ENCODE measurements at regions not wholly inside any gene's neighbourhood (a gene's known extent, or its start where the extent isn't known, plus 50 kb on each side); places are given as distances from the start of the nearest gene placed in this dataset.

DNA sequence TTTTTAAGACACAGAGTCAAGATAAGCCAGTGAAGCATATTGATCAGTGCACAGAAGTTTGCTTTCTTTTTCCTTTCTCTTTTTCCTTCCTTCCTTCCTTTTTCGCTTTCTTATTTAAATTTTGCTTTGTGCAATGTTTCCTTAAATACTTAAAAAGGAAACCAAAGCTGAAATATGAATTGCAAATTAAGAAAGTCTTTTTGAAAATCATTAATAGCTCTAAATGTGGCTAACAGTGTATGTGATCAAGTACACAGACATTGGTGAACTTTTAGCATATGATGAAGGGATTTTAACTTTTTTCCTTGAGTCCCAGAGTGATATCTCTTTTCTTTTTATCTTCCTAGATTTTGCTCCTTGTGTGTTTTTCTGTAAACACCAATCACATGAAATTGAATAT lies 1356.9 kb upstream of the PRR20A start:
- TF ChIP-seq, protein P1, sequence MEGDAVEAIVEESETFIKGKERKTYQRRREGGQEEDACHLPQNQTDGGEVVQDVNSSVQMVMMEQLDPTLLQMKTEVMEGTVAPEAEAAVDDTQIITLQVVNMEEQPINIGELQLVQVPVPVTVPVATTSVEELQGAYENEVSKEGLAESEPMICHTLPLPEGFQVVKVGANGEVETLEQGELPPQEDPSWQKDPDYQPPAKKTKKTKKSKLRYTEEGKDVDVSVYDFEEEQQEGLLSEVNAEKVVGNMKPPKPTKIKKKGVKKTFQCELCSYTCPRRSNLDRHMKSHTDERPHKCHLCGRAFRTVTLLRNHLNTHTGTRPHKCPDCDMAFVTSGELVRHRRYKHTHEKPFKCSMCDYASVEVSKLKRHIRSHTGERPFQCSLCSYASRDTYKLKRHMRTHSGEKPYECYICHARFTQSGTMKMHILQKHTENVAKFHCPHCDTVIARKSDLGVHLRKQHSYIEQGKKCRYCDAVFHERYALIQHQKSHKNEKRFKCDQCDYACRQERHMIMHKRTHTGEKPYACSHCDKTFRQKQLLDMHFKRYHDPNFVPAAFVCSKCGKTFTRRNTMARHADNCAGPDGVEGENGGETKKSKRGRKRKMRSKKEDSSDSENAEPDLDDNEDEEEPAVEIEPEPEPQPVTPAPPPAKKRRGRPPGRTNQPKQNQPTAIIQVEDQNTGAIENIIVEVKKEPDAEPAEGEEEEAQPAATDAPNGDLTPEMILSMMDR (IDR thresholded peaks at IDR 0.05) = no peak
- TF ChIP-seq POLR2A (IDR thresholded peaks at IDR 0.05) = no peak

All from heart left ventricle (tissue), 13 donors.